Mesothelial cell of epicardium (in vitro differentiated cells): ENCODE measurements at regions not wholly inside any gene's neighbourhood (a gene's known extent, or its start where the extent isn't known, plus 50 kb on each side); places are given as distances from the start of the nearest gene placed in this dataset.

Experiments
- DNase-seq, 2 experiments: peaks; one replicate each; pipeline ENCODE4 v3.0.0; 2021; ENCODE audit warnings: low spot score in 2 of 2; ENCODE audit not compliant: unreplicated experiment in 2 of 2
- H3K27ac Mint-ChIP-seq: 2 replicates; pipeline ENCODE4 v1.8.0; 2021; ENCODE audit warnings: mixed read lengths
- H3K27me3 Mint-ChIP-seq: 2 replicates; pipeline ENCODE4 v1.8.0; 2021; ENCODE audit warnings: low read depth, mixed read lengths
- H3K36me3 Mint-ChIP-seq: 2 replicates; pipeline ENCODE4 v1.8.0; 2021; ENCODE audit warnings: mixed read lengths
- H3K4me1 Mint-ChIP-seq: 2 replicates; pipeline ENCODE4 v1.8.0; 2021; ENCODE audit warnings: mixed read lengths
- H3K4me3 Mint-ChIP-seq: 2 replicates; pipeline ENCODE4 v1.8.0; 2021; ENCODE audit warnings: mild to moderate bottlenecking, moderate library complexity, mixed read lengths
- H3K9me3 Mint-ChIP-seq: 2 replicates; pipeline ENCODE4 v1.8.0; 2021; ENCODE audit warnings: mixed read lengths
- TF ChIP-seq, protein P1 (sequence below): fragments of 200-600 bp; sonication (generic); IDR thresholded peaks from one replicate; pipeline ENCODE4 v1.5.0; 2021; ENCODE audit warnings: antibody characterized with exemption; ENCODE audit not compliant: unreplicated experiment

- no peaks in the 10 kb centered on the region for H3K4me1 Mint-ChIP-seq
- no peaks in the 10 kb centered on the region for H3K36me3 Mint-ChIP-seq
- DNase-seq = no peak
- H3K9me3 Mint-ChIP-seq = peaks cover 31% of the 10 kb centered on the region
- H3K4me3 Mint-ChIP-seq = no peak overlapping the region
- H3K27me3 Mint-ChIP-seq = peaks cover 21% of the 10 kb centered on the region
- TF ChIP-seq, protein P1, sequence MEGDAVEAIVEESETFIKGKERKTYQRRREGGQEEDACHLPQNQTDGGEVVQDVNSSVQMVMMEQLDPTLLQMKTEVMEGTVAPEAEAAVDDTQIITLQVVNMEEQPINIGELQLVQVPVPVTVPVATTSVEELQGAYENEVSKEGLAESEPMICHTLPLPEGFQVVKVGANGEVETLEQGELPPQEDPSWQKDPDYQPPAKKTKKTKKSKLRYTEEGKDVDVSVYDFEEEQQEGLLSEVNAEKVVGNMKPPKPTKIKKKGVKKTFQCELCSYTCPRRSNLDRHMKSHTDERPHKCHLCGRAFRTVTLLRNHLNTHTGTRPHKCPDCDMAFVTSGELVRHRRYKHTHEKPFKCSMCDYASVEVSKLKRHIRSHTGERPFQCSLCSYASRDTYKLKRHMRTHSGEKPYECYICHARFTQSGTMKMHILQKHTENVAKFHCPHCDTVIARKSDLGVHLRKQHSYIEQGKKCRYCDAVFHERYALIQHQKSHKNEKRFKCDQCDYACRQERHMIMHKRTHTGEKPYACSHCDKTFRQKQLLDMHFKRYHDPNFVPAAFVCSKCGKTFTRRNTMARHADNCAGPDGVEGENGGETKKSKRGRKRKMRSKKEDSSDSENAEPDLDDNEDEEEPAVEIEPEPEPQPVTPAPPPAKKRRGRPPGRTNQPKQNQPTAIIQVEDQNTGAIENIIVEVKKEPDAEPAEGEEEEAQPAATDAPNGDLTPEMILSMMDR = no peak
- no peak overlapping the region for H3K27ac Mint-ChIP-seq
These were observed 303.9 kb downstream of the LRATD1 start for GRCh38 chr2:14936426-14936825.

- Mint-ChIP-seq H3K36me3 (no peaks in the 10 kb centered on the region), H3K27me3 (peaks cover 13% of the 10 kb centered on the region)
These were observed 304.8 kb downstream of the LRATD1 start for GRCh38 chr2:14937336-14937735.

GRCh38 chr2:14941151-14941631 lies 308.7 kb downstream of the LRATD1 start:
- Mint-ChIP-seq H3K4me1 (no peaks in the 10 kb centered on the region), H3K4me3 (no peak overlapping the region), H3K9me3 (peaks cover 45% of the 10 kb centered on the region), H3K27me3 (peaks cover 6% of the 10 kb centered on the region), H3K36me3 (no peaks in the 10 kb centered on the region), H3K27ac (no peak overlapping the region)
- TF ChIP-seq, protein P1 = no peak
- no peak for DNase-seq

More at GRCh38 chr2:14937336-14937735, 304.8 kb downstream of the LRATD1 start:
- Mint-ChIP-seq H3K27ac (no peak overlapping the region), H3K4me1 (no peaks in the 10 kb centered on the region), H3K4me3 (no peak overlapping the region), H3K9me3 (peaks cover 31% of the 10 kb centered on the region)
- TF ChIP-seq, protein P1 = no peak
- no peak for DNase-seq

- Mint-ChIP-seq H3K36me3 (no peaks in the 10 kb centered on the region), H3K4me1 (no peaks in the 10 kb centered on the region), H3K4me3 (no peak overlapping the region), H3K27me3 (peaks cover 14% of the 10 kb centered on the region), H3K27ac (no peak overlapping the region), H3K9me3 (peaks cover 34% of the 10 kb centered on the region)
- TF ChIP-seq, protein P1 = no peak
- DNase-seq = no peak
These were observed 310.5 kb downstream of the LRATD1 start for GRCh38 chr2:14942987-14943386.

DNA sequence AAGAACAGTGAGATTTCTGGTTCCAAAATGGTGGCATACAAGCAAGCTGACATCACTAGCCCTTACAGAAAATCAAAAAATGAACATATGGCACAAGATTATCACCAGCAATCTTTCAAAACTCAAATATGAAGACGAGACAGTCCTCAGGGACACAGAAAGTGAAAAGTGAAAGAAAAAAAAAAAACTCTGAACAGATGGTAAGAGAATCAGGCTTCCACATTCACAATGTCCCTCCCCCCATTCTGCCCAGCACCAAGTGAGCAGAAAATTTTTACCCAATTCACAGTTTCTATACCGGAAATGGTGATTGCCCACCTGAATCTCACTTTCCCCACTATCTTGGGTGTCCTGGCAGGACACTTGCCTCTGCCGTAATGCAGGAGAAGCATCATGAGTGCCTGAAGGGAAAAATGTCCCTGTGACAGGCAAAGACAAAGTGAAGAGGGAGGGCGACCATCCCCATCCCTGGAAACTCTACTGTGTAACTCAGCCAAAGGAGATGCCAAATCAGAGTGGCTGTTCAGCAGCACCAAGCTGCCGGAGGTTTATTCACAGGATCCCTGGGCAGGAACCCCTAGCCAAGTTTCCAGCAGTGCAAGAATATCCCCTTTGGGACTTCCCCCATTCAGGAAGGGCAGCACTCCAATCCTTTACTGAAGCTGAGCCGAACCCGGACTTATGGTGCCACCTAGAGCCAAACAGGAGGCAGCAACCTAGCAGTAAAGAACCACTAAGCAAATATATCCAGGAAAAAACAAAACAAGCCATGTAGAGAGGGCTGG lies 312.2 kb downstream of the LRATD1 start:
- H3K9me3 Mint-ChIP-seq = peaks cover 22% of the 10 kb centered on the region
- H3K4me1 Mint-ChIP-seq = no peaks in the 10 kb centered on the region
- no peak for DNase-seq
- TF ChIP-seq, protein P1 = no peak
- no peak overlapping the region for H3K27ac Mint-ChIP-seq
- no peaks in the 10 kb centered on the region for H3K36me3 Mint-ChIP-seq
- no peak overlapping the region for H3K4me3 Mint-ChIP-seq
- H3K27me3 Mint-ChIP-seq = peaks cover 23% of the 10 kb centered on the region
